Thoracic aorta (tissue), 2 donors: ENCODE measurements at regions not wholly inside any gene's neighbourhood (a gene's known extent, or its start where the extent isn't known, plus 50 kb on each side); places are given as distances from the start of the nearest gene placed in this dataset.

ENCODE experiments used
- ATAC-seq: fragments of 150-250 bp; one replicate; pipeline ENCODE4 v1.8.0; 2017; ENCODE audit warnings: low read depth; ENCODE audit not compliant: insufficient number of reproducible peaks, low FRiP score
- DNase-seq: peaks from one replicate; pipeline ENCODE4 v3.0.0-alpha.2; 2020; ENCODE audit warnings: low spot score
- H3K27ac ChIP-seq, 2 donors: fragments of 200-600 bp; sonication (generic); 1 replicate in 1 of 2; 2 replicates in 1 of 2; pipeline ENCODE4 v1.5.1; 2016; ENCODE audit warnings: mild to moderate bottlenecking in 2 of 2, moderate library complexity in 2 of 2
- H3K27me3 ChIP-seq: fragments of 200-600 bp; sonication (generic); replicated peaks from 2 replicates; pipeline ENCODE4 v1.6.0; 2016; ENCODE audit warnings: mild to moderate bottlenecking; ENCODE audit not compliant: insufficient read depth
- H3K36me3 ChIP-seq: fragments of 200-600 bp; sonication (generic); one replicate; pipeline ENCODE4 v1.5.1; 2016
- H3K4me1 ChIP-seq, 2 donors: fragments of 200-600 bp; sonication (generic); 1 replicate in 1 of 2; 2 replicates in 1 of 2; pipeline versions ENCODE4 v1.5.1 to v1.6.0; 2016; ENCODE audit warnings: low read depth in 2 of 2, mild to moderate bottlenecking in 1 of 2; ENCODE audit not compliant: control insufficient read depth in 1 of 2
- H3K4me3 ChIP-seq: fragments of 200-600 bp; sonication (generic); 2 replicates; pipeline ENCODE4 v1.5.1; 2016; ENCODE audit warnings: mild to moderate bottlenecking
- H3K9me3 ChIP-seq: fragments of 200-600 bp; sonication (generic); 2 replicates; pipeline ENCODE4 v1.5.1; 2016
- CTCF ChIP-seq: fragments of 200-600 bp; sonication (generic); IDR thresholded peaks from one replicate; pipeline ENCODE4 v1.5.1; 2019; ENCODE audit warnings: antibody characterized with exemption

GRCh38 chr1:222357252-222357651 lies 190.7 kb downstream of the HHIPL2 start:
- Histone ChIP-seq H3K4me1 (no peaks in the 10 kb centered on the region), H3K27me3 (no peaks in the 10 kb centered on the region), H3K27ac (no peak overlapping the region), H3K9me3 (no peaks in the 10 kb centered on the region), H3K4me3 (no peak overlapping the region), H3K36me3 (no peaks in the 10 kb centered on the region)
- DNase-seq (no peak), ATAC-seq (no peak)
- no peak for TF ChIP-seq CTCF

- no peak overlapping the region for H3K27ac ChIP-seq
- H3K36me3 ChIP-seq, result no peaks in the 10 kb centered on the region
- no peaks in the 10 kb centered on the region for H3K27me3 ChIP-seq
- no peaks in the 10 kb centered on the region for H3K4me1 ChIP-seq
- no peaks in the 10 kb centered on the region for H3K9me3 ChIP-seq
- TF ChIP-seq CTCF, result no peak
- no peak overlapping the region for H3K4me3 ChIP-seq
- ATAC-seq, result no peak
- DNase-seq, result no peak
These were observed 200.3 kb downstream of the HHIPL2 start for GRCh38 chr1:222347627-222348026.

GRCh38 chr1:222346955-222347354 lies 200.9 kb downstream of the HHIPL2 start:
- TF ChIP-seq CTCF, result no peak
- ATAC-seq (no peak), DNase-seq (no peak)
- Histone ChIP-seq H3K36me3 (no peaks in the 10 kb centered on the region), H3K27me3 (no peaks in the 10 kb centered on the region), H3K4me1 (no peaks in the 10 kb centered on the region), H3K9me3 (no peaks in the 10 kb centered on the region), H3K27ac (no peak overlapping the region), H3K4me3 (no peak overlapping the region)

- DNase-seq (no peak), ATAC-seq (no peak)
- no peaks in the 10 kb centered on the region for H3K4me1 ChIP-seq
These were observed 208.4 kb downstream of the HHIPL2 start for GRCh38 chr1:222339376-222339947.

GRCh38 chr1:222335586-222335985 lies 212.3 kb downstream of the HHIPL2 start:
- ATAC-seq, result no peak
- H3K4me1 ChIP-seq, result no peaks in the 10 kb centered on the region
- H3K27ac ChIP-seq, result no peak overlapping the region

More at GRCh38 chr1:222339376-222339947, 208.4 kb downstream of the HHIPL2 start:
- H3K36me3 ChIP-seq, result no peaks in the 10 kb centered on the region
- H3K4me3 ChIP-seq, result no peak overlapping the region
- no peaks in the 10 kb centered on the region for H3K9me3 ChIP-seq
- TF ChIP-seq CTCF, result no peak
- no peaks in the 10 kb centered on the region for H3K27me3 ChIP-seq
- no peak overlapping the region for H3K27ac ChIP-seq

More at GRCh38 chr1:222335586-222335985, 212.3 kb downstream of the HHIPL2 start:
- H3K27me3 ChIP-seq, result no peaks in the 10 kb centered on the region
- H3K9me3 ChIP-seq, result no peaks in the 10 kb centered on the region
- H3K4me3 ChIP-seq, result no peak overlapping the region
- H3K36me3 ChIP-seq, result no peaks in the 10 kb centered on the region
- DNase-seq, result no peak
- TF ChIP-seq CTCF, result no peak
